ENCODE measurements at regions not wholly inside any gene's neighbourhood (a gene's known extent, or its start where the extent isn't known, plus 50 kb on each side); places are given as distances from the start of the nearest gene placed in this dataset.
"Not testable (repeated sequence)": the region's sequence is repeated elsewhere in the genome, so short reads cannot be mapped to it uniquely, and the experiment has no call there.

GRCh38 chr4:175277816-175278215, 359.7 kb downstream of the ADAM29 start:
- no peak for DNase-seq (ENCODE audit: low read depth)

GRCh38 chr4:175280153-175280552, 362.0 kb downstream of the ADAM29 start:
- DNase-seq (ENCODE audit: low read depth) = no peak

- DNase-seq (ENCODE audit: low read depth) = no peak
Measured at GRCh38 chr4:175281894-175282293, 363.7 kb downstream of the ADAM29 start.

GRCh38 chr4:175282407-175282806, 364.2 kb downstream of the ADAM29 start:
- peak; percentile 16 for DNase-seq (ENCODE audit: low read depth)

GRCh38 chr4:175290401-175290800, 372.2 kb downstream of the ADAM29 start:
- DNase-seq (ENCODE audit: low read depth) = no peak

- no peak for DNase-seq (ENCODE audit: low read depth)
Measured at GRCh38 chr4:175297965-175298565, 379.9 kb downstream of the ADAM29 start.

GRCh38 chr4:175306436-175306835, 388.3 kb downstream of the ADAM29 start:
- no peak for DNase-seq (ENCODE audit: low read depth)

- no peak for DNase-seq (ENCODE audit: low read depth)
Measured at GRCh38 chr4:175307326-175307725, 389.2 kb downstream of the ADAM29 start.

- DNase-seq (ENCODE audit: low read depth) = no peak
Measured at GRCh38 chr4:175308236-175308635, 390.1 kb downstream of the ADAM29 start.

GRCh38 chr4:175309041-175309440, 390.9 kb downstream of the ADAM29 start:
- DNase-seq (ENCODE audit: low read depth) = no peak

GRCh38 chr4:175325230-175325629, 407.1 kb downstream of the ADAM29 start:
- no peak for DNase-seq (ENCODE audit: low read depth)

GRCh38 chr4:175326796-175327195, 408.6 kb downstream of the ADAM29 start:
- no peak for DNase-seq (ENCODE audit: low read depth)

GRCh38 chr4:175330236-175330635, 412.1 kb downstream of the ADAM29 start:
- DNase-seq (ENCODE audit: low read depth) = no peak

- no peak for DNase-seq (ENCODE audit: low read depth)
Measured at GRCh38 chr4:175330652-175331051, 412.5 kb downstream of the ADAM29 start.

- no peak for DNase-seq (ENCODE audit: low read depth)
Measured at GRCh38 chr4:175335331-175335730, 417.2 kb downstream of the ADAM29 start.

GRCh38 chr4:175336570-175336969, 418.4 kb downstream of the ADAM29 start:
- not testable (repeated sequence) for DNase-seq (ENCODE audit: low read depth)

- peak; percentile 25 for DNase-seq (ENCODE audit: low read depth)
Measured at GRCh38 chr4:175339100-175339707, 421.0 kb downstream of the ADAM29 start.

- DNase-seq (ENCODE audit: low read depth) = no peak
Measured at GRCh38 chr4:175341203-175341755, 423.1 kb downstream of the ADAM29 start.

- DNase-seq (ENCODE audit: low read depth) = peak; percentile 33
Measured at GRCh38 chr4:175346376-175346775, 428.2 kb downstream of the ADAM29 start.

- no peak for DNase-seq (ENCODE audit: low read depth)
Measured at GRCh38 chr4:175350246-175350645, 432.1 kb downstream of the ADAM29 start.

- DNase-seq (ENCODE audit: low read depth) = no peak
Measured at GRCh38 chr4:175351473-175351872, 433.3 kb downstream of the ADAM29 start.

- DNase-seq (ENCODE audit: low read depth) = peak; percentile 16
Measured at GRCh38 chr4:175369087-175369486, 443.0 kb downstream of the GPM6A start.

GRCh38 chr4:175371091-175371490, 441.0 kb downstream of the GPM6A start:
- no peak for DNase-seq (ENCODE audit: low read depth)

Data from myocyte (in vitro differentiated cells).